HG03378 (cell line): ENCODE measurements at regions not wholly inside any gene's neighbourhood (a gene's known extent, or its start where the extent isn't known, plus 50 kb on each side); places are given as distances from the start of the nearest gene placed in this dataset.

ENCODE experiments used
- ATAC-seq: cut with Tn5 transposase; IDR thresholded peaks from one replicate; pipeline ENCODE4 v1.9.1; 2021; ENCODE audit warnings: mild to moderate bottlenecking, moderate library complexity; ENCODE audit not compliant: unreplicated experiment

GRCh38 chr20:52654567-52654966, 317.6 kb upstream of the TSHZ2 start:
- no peak for ATAC-seq

- no peak for ATAC-seq
Observed at GRCh38 chr20:52652271-52652670, 319.9 kb upstream of the TSHZ2 start.

GRCh38 chr20:52649727-52650126, 322.4 kb upstream of the TSHZ2 start:
- ATAC-seq = no peak

GRCh38 chr20:52645822-52646221, 326.3 kb upstream of the TSHZ2 start:
- ATAC-seq = no peak

- ATAC-seq = no peak
Observed at GRCh38 chr20:52643034-52643433, 329.1 kb upstream of the TSHZ2 start.

- no peak for ATAC-seq
Observed at GRCh38 chr20:52637201-52637600, 335.0 kb upstream of the TSHZ2 start.

- ATAC-seq = no peak
Observed at GRCh38 chr20:52631469-52631868, 340.7 kb upstream of the TSHZ2 start.

GRCh38 chr20:52630138-52630537, 342.0 kb upstream of the TSHZ2 start:
- no peak for ATAC-seq

GRCh38 chr20:52624281-52624680, 347.9 kb upstream of the TSHZ2 start:
- ATAC-seq = no peak

GRCh38 chr20:52622081-52622480, 350.1 kb upstream of the TSHZ2 start:
- no peak for ATAC-seq

GRCh38 chr20:52621401-52621800, 350.8 kb upstream of the TSHZ2 start:
- no peak for ATAC-seq

GRCh38 chr20:52619671-52620070, 352.5 kb upstream of the TSHZ2 start:
- ATAC-seq = no peak

GRCh38 chr20:52619101-52619500, 353.1 kb upstream of the TSHZ2 start:
- no peak for ATAC-seq

GRCh38 chr20:52616629-52617028, 355.5 kb upstream of the TSHZ2 start:
- no peak for ATAC-seq

GRCh38 chr20:52614051-52614863, 357.9 kb upstream of the TSHZ2 start:
- ATAC-seq = no peak

- ATAC-seq = no peak
Observed at GRCh38 chr20:52612046-52612632, 360.0 kb upstream of the TSHZ2 start.

GRCh38 chr20:52610749-52611148, 361.4 kb upstream of the TSHZ2 start:
- no peak for ATAC-seq

- ATAC-seq = no peak
Observed at GRCh38 chr20:52601295-52601971, 370.7 kb upstream of the TSHZ2 start.

GRCh38 chr20:52596256-52596655, 375.9 kb upstream of the TSHZ2 start:
- ATAC-seq = no peak

GRCh38 chr20:52595518-52595917, 376.6 kb upstream of the TSHZ2 start:
- no peak for ATAC-seq

GRCh38 chr20:52593654-52594053, 378.5 kb upstream of the TSHZ2 start:
- ATAC-seq = no peak

- ATAC-seq = no peak
Observed at GRCh38 chr20:52592567-52592966, 379.6 kb upstream of the TSHZ2 start.
